ENCODE measurements at regions not wholly inside any gene's neighbourhood (a gene's known extent, or its start where the extent isn't known, plus 50 kb on each side); places are given as distances from the start of the nearest gene placed in this dataset.

DNA sequence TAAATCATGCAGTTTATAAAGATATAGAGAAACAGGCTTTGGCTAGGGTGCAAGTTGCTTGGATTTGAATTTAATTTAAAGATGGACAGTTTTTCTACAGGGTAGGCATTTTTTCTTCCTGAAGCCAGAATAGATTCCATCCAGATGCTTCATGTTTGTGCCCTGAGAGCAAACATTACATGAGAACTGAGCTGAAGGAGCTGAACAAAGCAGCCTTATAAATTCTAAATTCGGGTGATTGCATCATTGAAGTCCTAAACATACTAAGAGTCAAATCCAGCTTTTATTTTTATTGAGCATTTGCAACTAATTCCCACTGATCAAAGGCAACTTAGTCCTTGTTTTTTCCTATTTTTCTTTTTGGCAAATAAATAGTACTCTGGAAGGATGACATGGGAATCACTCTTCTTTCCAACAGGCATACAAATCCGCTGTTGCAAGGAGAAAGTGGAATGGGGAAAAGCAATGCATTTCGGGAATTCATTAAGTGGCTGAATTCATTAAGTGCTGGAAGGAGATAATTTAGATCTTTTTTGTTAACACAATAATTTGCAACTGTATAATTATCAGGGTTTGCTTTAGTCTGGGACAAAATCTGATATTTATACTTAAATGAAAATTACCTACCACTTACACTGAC is 828.0 kb downstream of the SLC4A3 start:
- H3K36me3 ChIP-seq (ENCODE audit: control insufficient read depth in 2 of 3, insufficient read depth in 3 of 3, low read length in 3 of 3) = no peaks in the 10 kb centered on the region
- TF ChIP-seq CTCF (IDR thresholded peaks at IDR 0.05; ENCODE audit: borderline replicate concordance, extremely low read depth, insufficient read depth) = no peak
- FAIRE-seq (no peak), DNase-seq (no peak)
- H3K27ac ChIP-seq (ENCODE audit: low read depth in 2 of 2, low read length in 2 of 2) = no peak overlapping the region
- H3K9ac ChIP-seq (ENCODE audit: low read length in 3 of 3) = no peak overlapping the region
- H3K27me3 ChIP-seq (ENCODE audit: control insufficient read depth, insufficient read depth, low read length) = no peaks in the 10 kb centered on the region
- intact Hi-C loops (cut with DNase I) = no loop called here
- no peaks in the 10 kb centered on the region for H3K4me1 ChIP-seq (ENCODE audit: control insufficient read depth in 2 of 3, insufficient read depth in 2 of 3, low read depth in 1 of 3, low read length in 3 of 3)
- no peaks in the 10 kb centered on the region for H3K9me3 ChIP-seq (ENCODE audit: control insufficient read depth in 2 of 3, insufficient read depth in 1 of 3, low read length in 3 of 3)
- no peak overlapping the region for H3K4me3 ChIP-seq (ENCODE audit: low read length in 3 of 3)

- Histone ChIP-seq H3K4me3 (ENCODE audit: low read length in 3 of 3) (no peak overlapping the region), H3K4me1 (ENCODE audit: control insufficient read depth in 2 of 3, insufficient read depth in 2 of 3, low read depth in 1 of 3, low read length in 3 of 3) (no peaks in the 10 kb centered on the region), H3K9me3 (ENCODE audit: control insufficient read depth in 2 of 3, insufficient read depth in 1 of 3, low read length in 3 of 3) (no peaks in the 10 kb centered on the region), H3K9ac (ENCODE audit: low read length in 3 of 3) (no peak overlapping the region), H3K27ac (ENCODE audit: low read depth in 2 of 2, low read length in 2 of 2) (no peak overlapping the region), H3K27me3 (ENCODE audit: control insufficient read depth, insufficient read depth, low read length) (no peaks in the 10 kb centered on the region), H3K36me3 (ENCODE audit: control insufficient read depth in 2 of 3, insufficient read depth in 3 of 3, low read length in 3 of 3) (no peaks in the 10 kb centered on the region)
- FAIRE-seq = no peak
- DNase-seq = no peak
- intact Hi-C loops (cut with DNase I) = no loop called here
- TF ChIP-seq CTCF (IDR thresholded peaks at IDR 0.05; ENCODE audit: borderline replicate concordance, extremely low read depth, insufficient read depth) = no peak
These were observed 830.6 kb downstream of the SLC4A3 start for GRCh38 chr2:220458051-220458450.

- Histone ChIP-seq H3K36me3 (ENCODE audit: control insufficient read depth in 2 of 3, insufficient read depth in 3 of 3, low read length in 3 of 3) (no peaks in the 10 kb centered on the region), H3K9me3 (ENCODE audit: control insufficient read depth in 2 of 3, insufficient read depth in 1 of 3, low read length in 3 of 3) (no peaks in the 10 kb centered on the region), H3K27ac (ENCODE audit: low read depth in 2 of 2, low read length in 2 of 2) (no peak overlapping the region), H3K27me3 (ENCODE audit: control insufficient read depth, insufficient read depth, low read length) (no peaks in the 10 kb centered on the region), H3K4me3 (ENCODE audit: low read length in 3 of 3) (no peak overlapping the region), H3K4me1 (ENCODE audit: control insufficient read depth in 2 of 3, insufficient read depth in 2 of 3, low read depth in 1 of 3, low read length in 3 of 3) (no peaks in the 10 kb centered on the region), H3K9ac (ENCODE audit: low read length in 3 of 3) (no peak overlapping the region)
- DNase-seq (no peak), FAIRE-seq (no peak)
- no peak for TF ChIP-seq CTCF (IDR thresholded peaks at IDR 0.05; ENCODE audit: borderline replicate concordance, extremely low read depth, insufficient read depth)
- intact Hi-C loops (cut with DNase I) = no loop called here
These were observed 833.0 kb downstream of the SLC4A3 start for GRCh38 chr2:220460257-220460985.

Data from kidney (tissue), 13 donors.